H1 (cell line): ENCODE measurements at regions not wholly inside any gene's neighbourhood (a gene's known extent, or its start where the extent isn't known, plus 50 kb on each side); places are given as distances from the start of the nearest gene placed in this dataset.

Source experiments
- CTCF ChIA-PET: fragments of 300-600 bp; sonication (Branson Sonifier 250); formaldehyde crosslinking; loops from one replicate; lab custom pipeline; 2021; ENCODE audit not compliant: partially characterized antibody; lab: Charles Lee
- POLR2A ChIA-PET: fragments of 300-600 bp; sonication (Branson Sonifier 250); formaldehyde crosslinking; loops from one replicate; lab custom pipeline; 2021; ENCODE audit warnings: inconsistent platforms; ENCODE audit not compliant: partially characterized antibody; lab: Charles Lee
- DNase-seq, 2 experiments: peaks; one replicate each; pipeline versions ENCODE4 v3.0.0 to v3.0.0-alpha.2; 2010 to 2022; ENCODE audit warnings: low spot score in 2 of 2, low read depth in 1 of 2, mixed read lengths in 1 of 2
- FAIRE-seq: peaks from 2 replicates; lab custom pipeline; 2011; peaks lifted over from hg19 to GRCh38; lab: Jason Lieb, UNC
- H2AFZ ChIP-seq: 2 replicates; pipeline ENCODE4 v1.8.1; 2012; ENCODE audit warnings: low read length, inconsistent platforms
- H2AK5ac ChIP-seq: 2 replicates; pipeline ENCODE4 v1.6.1; 2013; ENCODE audit warnings: low read depth, low read length
- H2BK120ac ChIP-seq: replicated peaks from 2 replicates; pipeline ENCODE3; 2013; ENCODE audit warnings: low read depth, low read length, inconsistent platforms
- H2BK12ac ChIP-seq: 2 replicates; pipeline ENCODE4 v1.6.1; 2013; ENCODE audit warnings: low read depth, low read length
- H2BK15ac ChIP-seq: 2 replicates; pipeline ENCODE4 v1.6.1; 2013; ENCODE audit warnings: low read length
- H2BK20ac ChIP-seq: 2 replicates; pipeline ENCODE4 v1.6.1; 2013; ENCODE audit warnings: low read length
- H2BK5ac ChIP-seq: 2 replicates; pipeline ENCODE4 v1.6.1; 2013; ENCODE audit warnings: low read depth, low read length
- H3K14ac ChIP-seq: 2 replicates; pipeline ENCODE4 v1.6.1; 2013; ENCODE audit warnings: inconsistent platforms; ENCODE audit not compliant: insufficient read length
- H3K18ac ChIP-seq: 2 replicates; pipeline ENCODE4 v1.6.1; 2013; ENCODE audit warnings: low read length; ENCODE audit errors: extremely low read depth
- H3K23ac ChIP-seq: 2 replicates; pipeline ENCODE4 v1.6.1; 2013; ENCODE audit warnings: inconsistent platforms; ENCODE audit not compliant: insufficient read length
- H3K23me2 ChIP-seq: 2 replicates; pipeline ENCODE4 v1.6.1; 2013; ENCODE audit warnings: low read depth, low read length
- H3K27ac ChIP-seq: 2 replicates; pipeline ENCODE4 v1.6.1; 2011; ENCODE audit warnings: low read depth, low read length, inconsistent platforms
- H3K27me3 ChIP-seq, 4 experiments: replicated peaks in 1 of 4; 1 replicate in 1 of 4; 2 replicates in 3 of 4; pipeline versions ENCODE4 v1.6.1 to v1.8.1; 2011 to 2013; ENCODE audit warnings: low read length in 3 of 4, mild to moderate bottlenecking in 3 of 4, inconsistent platforms in 2 of 4, mixed read lengths in 2 of 4, moderate library complexity in 1 of 4; ENCODE audit not compliant: control insufficient read depth in 3 of 4, insufficient read depth in 3 of 4; ENCODE audit errors: extremely low read depth in 1 of 4
- H3K36me3 ChIP-seq, 4 experiments: 2 replicates each; pipeline versions ENCODE4 v1.6.1 to v1.8.1; 2011 to 2013; ENCODE audit warnings: mild to moderate bottlenecking in 4 of 4, low read length in 3 of 4, moderate library complexity in 2 of 4, control low read depth in 1 of 4, inconsistent platforms in 1 of 4; ENCODE audit not compliant: insufficient read depth in 4 of 4, control insufficient read depth in 2 of 4
- H3K4ac ChIP-seq: replicated peaks from 2 replicates; pipeline ENCODE3; 2013; ENCODE audit warnings: low read length, low read depth, mixed read lengths, inconsistent platforms; ENCODE audit not compliant: insufficient read length
- H3K4me1 ChIP-seq, 4 experiments: replicated peaks in 1 of 4; 1 replicate in 1 of 4; 2 replicates in 3 of 4; pipeline versions ENCODE4 v1.6.1 to v1.8.1; 2011 to 2013; ENCODE audit warnings: low read length in 3 of 4, inconsistent platforms in 2 of 4, mixed read lengths in 1 of 4; ENCODE audit not compliant: insufficient read depth in 4 of 4, control insufficient read depth in 3 of 4
- H3K4me2 ChIP-seq, 2 experiments: 2 replicates each; pipeline versions ENCODE4 v1.6.1 to v1.8.1; 2011 to 2013; ENCODE audit warnings: low read depth in 2 of 2, low read length in 2 of 2, control low read depth in 1 of 2, inconsistent platforms in 1 of 2, mild to moderate bottlenecking in 1 of 2; ENCODE audit not compliant: insufficient read depth in 1 of 2
- H3K4me3 ChIP-seq, 4 experiments: fragments of 200-600, 300-600 bp in 1 of 4; sonication (generic), shearing (Covaris generic), sonication (Bioruptor Twin) in 1 of 4; 2 replicates each; pipeline versions ENCODE4 v1.5.1 to v1.8.1; 2011 to 2016; ENCODE audit warnings: low read length in 4 of 4, low read depth in 3 of 4, control low read depth in 2 of 4, inconsistent platforms in 2 of 4, mild to moderate bottlenecking in 2 of 4, mixed read lengths in 1 of 4, moderate library complexity in 1 of 4; ENCODE audit not compliant: insufficient read depth in 2 of 4; ENCODE audit errors: extremely low read depth in 1 of 4
- H3K56ac ChIP-seq: replicated peaks from 2 replicates; pipeline ENCODE3; 2013; ENCODE audit warnings: low read depth, mild to moderate bottlenecking, mixed read lengths, low read length, inconsistent platforms; ENCODE audit not compliant: insufficient read length
- H3K79me1 ChIP-seq: 2 replicates; pipeline ENCODE4 v1.6.1; 2013; ENCODE audit warnings: low read depth, low read length, control low read depth
- H3K79me2 ChIP-seq, 2 experiments: 2 replicates each; pipeline versions ENCODE4 v1.6.1 to v1.8.1; 2012 to 2013; ENCODE audit warnings: low read length in 2 of 2, mild to moderate bottlenecking in 2 of 2, inconsistent platforms in 1 of 2; ENCODE audit not compliant: insufficient read depth in 2 of 2, control insufficient read depth in 1 of 2
- H3K9ac ChIP-seq, 4 experiments: replicated peaks in 1 of 4; 1 replicate in 1 of 4; 2 replicates in 3 of 4; pipeline versions ENCODE4 v1.6.1 to v1.8.1; 2011 to 2013; ENCODE audit warnings: low read depth in 3 of 4, low read length in 3 of 4, control low read depth in 2 of 4, mild to moderate bottlenecking in 2 of 4, moderate library complexity in 2 of 4, inconsistent platforms in 1 of 4; ENCODE audit errors: extremely low read depth in 1 of 4
- H3K9me3 ChIP-seq, 2 experiments: 2 replicates each; pipeline versions ENCODE4 v1.6.1 to v1.8.1; 2012 to 2013; ENCODE audit warnings: mild to moderate bottlenecking in 2 of 2, moderate library complexity in 2 of 2, control low read depth in 1 of 2, inconsistent platforms in 1 of 2, low read depth in 1 of 2, low read length in 1 of 2, mixed read lengths in 1 of 2; ENCODE audit not compliant: insufficient read depth in 2 of 2
- H4K20me1 ChIP-seq, 2 experiments: replicated peaks in 1 of 2; 2 replicates each; pipeline versions ENCODE3 to v1.8.1; 2011 to 2013; ENCODE audit warnings: inconsistent platforms in 2 of 2, low read length in 2 of 2, mild to moderate bottlenecking in 1 of 2; ENCODE audit not compliant: insufficient read depth in 2 of 2, control insufficient read depth in 1 of 2
- H4K5ac ChIP-seq: 2 replicates; pipeline ENCODE4 v1.6.1; 2013; ENCODE audit warnings: low read length, low read depth, mixed read lengths, inconsistent platforms; ENCODE audit not compliant: insufficient read length
- H4K8ac ChIP-seq: 2 replicates; pipeline ENCODE4 v1.8.0; 2013; ENCODE audit warnings: mild to moderate bottlenecking, moderate library complexity, low read length, inconsistent platforms; ENCODE audit not compliant: insufficient read depth; ENCODE audit errors: extremely low read depth
- H4K91ac ChIP-seq: replicated peaks from 2 replicates; pipeline ENCODE3; 2013; ENCODE audit warnings: low read length, mixed read lengths, inconsistent platforms; ENCODE audit not compliant: insufficient read length
- ASH2L ChIP-seq: fragments of 200-600, 300-600 bp; sonication (generic); IDR thresholded peaks from one replicate; pipeline ENCODE4 v1.7.1; 2017; ENCODE audit warnings: low read length
- CHD2 ChIP-seq: IDR thresholded peaks from 2 replicates; pipeline ENCODE4 v1.6.1; 2012; ENCODE audit warnings: low read length, improper control_type of control experiment
- EZH2 ChIP-seq: fragments of 200-600 bp; sonication (generic); IDR thresholded peaks from 2 replicates; pipeline ENCODE4 v1.7.1; 2012; ENCODE audit warnings: low read depth, mild to moderate bottlenecking, moderate library complexity, low read length, inconsistent platforms; ENCODE audit not compliant: severe bottlenecking
- FOSL1 ChIP-seq: IDR thresholded peaks from 2 replicates; pipeline ENCODE4 v1.6.1; 2011; ENCODE audit warnings: mild to moderate bottlenecking, low read depth, low read length, moderate library complexity; ENCODE audit not compliant: insufficient read depth
- HDAC2 ChIP-seq, 2 experiments: fragments of 300-600 bp in 1 of 2; sonication (generic) in 1 of 2; IDR thresholded peaks; 2 replicates each; pipeline ENCODE4 v1.6.1; 2011 to 2012; ENCODE audit warnings: low read depth in 2 of 2, low read length in 2 of 2, mild to moderate bottlenecking in 2 of 2, moderate library complexity in 2 of 2, borderline replicate concordance in 1 of 2, inconsistent platforms in 1 of 2
- KDM4A ChIP-seq: IDR thresholded peaks from one replicate; pipeline ENCODE4 v1.7.1; 2012; ENCODE audit warnings: low read depth, mild to moderate bottlenecking, moderate library complexity, low read length, inconsistent platforms; ENCODE audit not compliant: severe bottlenecking
- NANOG ChIP-seq: IDR thresholded peaks from 2 replicates; pipeline ENCODE4 v1.6.1; 2011; ENCODE audit warnings: low read length, low read depth, mild to moderate bottlenecking, inconsistent platforms; ENCODE audit not compliant: insufficient read depth, poor library complexity, severe bottlenecking
- PHF8 ChIP-seq: fragments of 200-600 bp; sonication (generic); conservative IDR thresholded peaks from 2 replicates; pipeline ENCODE4 v1.7.1; 2012; ENCODE audit warnings: low read depth, mild to moderate bottlenecking, inconsistent platforms, low read length, moderate library complexity
- SIRT6 ChIP-seq: IDR thresholded peaks from one replicate; pipeline ENCODE4 v1.7.1; 2012; ENCODE audit warnings: low read length, inconsistent platforms
- SIX5 ChIP-seq: IDR thresholded peaks from 2 replicates; pipeline ENCODE4 v1.6.1; 2011; ENCODE audit warnings: mild to moderate bottlenecking, low read depth, low read length
- SP1 ChIP-seq: IDR thresholded peaks from 2 replicates; pipeline ENCODE4 v1.6.1; 2011; ENCODE audit warnings: low read depth, low read length
- SUZ12 ChIP-seq: fragments of 200-600 bp; sonication (generic); IDR thresholded peaks from 2 replicates; pipeline ENCODE4 v1.6.1; 2012; ENCODE audit warnings: mild to moderate bottlenecking, inconsistent platforms, low read length, moderate library complexity, mixed read lengths
- TBP ChIP-seq: IDR thresholded peaks from 2 replicates; pipeline ENCODE4 v1.6.1; 2011; ENCODE audit warnings: low read depth, low read length, improper control_type of control experiment
- TCF12 ChIP-seq: IDR thresholded peaks from 2 replicates; pipeline ENCODE4 v1.6.1; 2011; ENCODE audit warnings: low read depth, mild to moderate bottlenecking, low read length
- WGBS, 2 experiments: shearing (Covaris generic) in 1 of 2; methylation state at CpG; one replicate each; pipeline versions ENCODE4 v1.1.6 to v1.1.7; 2013 to 2015; ENCODE audit warnings: low lambda C conversion rate in 2 of 2, mixed read lengths in 2 of 2, inconsistent platforms in 1 of 2, low coverage in 1 of 2, missing lambda C conversion rate in 1 of 2; ENCODE audit not compliant: insufficient replicate concordance in 2 of 2, insufficient coverage in 1 of 2, insufficient read length in 1 of 2; ENCODE audit errors: extremely low coverage in 1 of 2, missing lambda C conversion rate in 1 of 2; 5-methylcytosine and 5-hydroxymethylcytosine counted together
- TF ChIP-seq, protein P1 (sequence below): IDR thresholded peaks from 2 replicates; pipeline ENCODE4 v1.6.1; 2012; ENCODE audit warnings: inconsistent platforms

DNA sequence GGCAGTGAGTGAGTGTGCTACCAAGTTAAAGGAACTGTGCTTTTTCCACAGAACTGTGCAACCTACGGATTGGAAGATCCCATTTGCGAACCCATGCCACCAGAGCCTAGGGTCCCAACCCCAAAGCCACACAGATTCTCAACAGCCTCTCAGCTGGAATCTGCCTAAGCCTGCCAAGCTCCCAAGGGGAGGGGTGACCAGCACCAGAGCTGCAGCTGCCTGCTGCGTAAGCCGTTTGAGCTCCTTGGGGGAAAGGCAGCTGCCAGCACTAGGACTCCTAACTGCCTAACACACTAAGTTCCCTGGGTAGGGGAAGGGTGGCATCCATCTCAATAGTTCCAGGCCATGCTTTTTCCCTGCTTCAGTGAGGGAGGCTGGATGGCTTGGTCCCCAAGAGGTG, 738.1 kb upstream of the PRKX start:
- DNase-seq, result no peak
- peaks cover 0 to 5% (median 0%) of the 10 kb centered on the region in 4 experiments; a peak in 1 of 7 replicates for H3K4me1 ChIP-seq
- H2AK5ac ChIP-seq, result no peak overlapping the region
- H3K56ac ChIP-seq, result no peak overlapping the region
- no peak overlapping the region for H3K14ac ChIP-seq
- H2AFZ ChIP-seq, result no peak overlapping the region
- 0 out of 2 replicates have a peak overlapping the region, but pooled peaks have one; percentile 27 for H2BK12ac ChIP-seq
- no peak overlapping the region for H3K27ac ChIP-seq
- H3K4me2 ChIP-seq, result no peak overlapping the region
- CTCF ChIA-PET, result interaction anchor here (1.4 kb wide), 1 partner anchor 171 kb away, joined by 3 read pairs; no protein-coding TSS in a partner anchor
- 85% methylated on average over 4 of the region's 4 CpGs; no CpG with 5 or more reads in 1 of the 2 experiments for WGBS, 2 experiments
- POLR2A ChIA-PET, result no interaction called here
- no peak overlapping the region for H4K5ac ChIP-seq
- H4K91ac ChIP-seq, result no peak overlapping the region
- H3K4me3 ChIP-seq, result no peak overlapping the region
- H3K23ac ChIP-seq, result no peak overlapping the region
- no peaks in the 10 kb centered on the region for H3K79me2 ChIP-seq
- H3K9ac ChIP-seq, result no peak overlapping the region
- no peak overlapping the region; the same call in 1 of the 2 replicates for H3K18ac ChIP-seq
- no peak overlapping the region for H2BK5ac ChIP-seq
- no peaks in the 10 kb centered on the region for H4K20me1 ChIP-seq
- no peaks in the 10 kb centered on the region for H3K79me1 ChIP-seq
- H3K9me3 ChIP-seq, result no peaks in the 10 kb centered on the region
- no peaks in the 10 kb centered on the region for H3K23me2 ChIP-seq
- H3K4ac ChIP-seq, result no peak overlapping the region
- no peaks in the 10 kb centered on the region for H3K36me3 ChIP-seq
- H2BK20ac ChIP-seq, result no peak overlapping the region
- H2BK120ac ChIP-seq, result no peak overlapping the region
- H2BK15ac ChIP-seq, result no peak overlapping the region
- no peaks in the 10 kb centered on the region for H3K27me3 ChIP-seq
- H4K8ac ChIP-seq, result no peak overlapping the region
- no peak for FAIRE-seq
- TF ChIP-seq, protein P1, sequence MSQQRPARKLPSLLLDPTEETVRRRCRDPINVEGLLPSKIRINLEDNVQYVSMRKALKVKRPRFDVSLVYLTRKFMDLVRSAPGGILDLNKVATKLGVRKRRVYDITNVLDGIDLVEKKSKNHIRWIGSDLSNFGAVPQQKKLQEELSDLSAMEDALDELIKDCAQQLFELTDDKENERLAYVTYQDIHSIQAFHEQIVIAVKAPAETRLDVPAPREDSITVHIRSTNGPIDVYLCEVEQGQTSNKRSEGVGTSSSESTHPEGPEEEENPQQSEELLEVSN, result no peak
- TF ChIP-seq KDM4A, result no peak
- no peak for TF ChIP-seq SIX5
- TF ChIP-seq EZH2, result no peak
- no peak for TF ChIP-seq SIRT6
- no peak for TF ChIP-seq ASH2L
- no peak for TF ChIP-seq FOSL1
- no peak for TF ChIP-seq TCF12
- no peak for TF ChIP-seq HDAC2 (IDR thresholded peaks at IDR 0.05; ENCODE audit: borderline replicate concordance in 1 of 2, low read depth in 2 of 2, low read length in 2 of 2)
- no peak for TF ChIP-seq NANOG
- TF ChIP-seq PHF8, result no peak
- TF ChIP-seq CHD2, result no peak
- TF ChIP-seq TBP, result no peak
- TF ChIP-seq SP1, result no peak
- TF ChIP-seq SUZ12, result no peak
